Esophagus squamous epithelium (tissue), 5 donors: ENCODE measurements at regions not wholly inside any gene's neighbourhood (a gene's known extent, or its start where the extent isn't known, plus 50 kb on each side); places are given as distances from the start of the nearest gene placed in this dataset.
"Not testable (repeated sequence)": the region's sequence is repeated elsewhere in the genome, so short reads cannot be mapped to it uniquely, and the experiment has no call there.

ENCODE experiments used
- DNase-seq: peaks from one replicate; lab custom pipeline; 2025; lab: John Stamatoyannopoulos, UW
- H3K27ac ChIP-seq, 4 donors: fragments of 200-600 bp; sonication (generic); one replicate each; pipeline ENCODE4 v1.5.1; 2016 to 2019; ENCODE audit warnings: mild to moderate bottlenecking in 1 of 4
- H3K27me3 ChIP-seq, 4 donors: fragments of 200-600 bp; sonication (generic); 1 replicate in 3 of 4; 2 replicates in 1 of 4; pipeline versions ENCODE4 v1.5.1 to v1.6.0; 2017 to 2021; ENCODE audit warnings: antibody characterized with exemption in 1 of 4
- H3K36me3 ChIP-seq, 3 donors: fragments of 200-600 bp; sonication (generic); one replicate each; pipeline ENCODE4 v1.5.1; 2016 to 2019
- H3K4me1 ChIP-seq, 3 donors: fragments of 200-600 bp; sonication (generic); one replicate each; pipeline ENCODE4 v1.5.1; 2017 to 2019
- H3K4me3 ChIP-seq, 4 donors: fragments of 200-600 bp; sonication (generic); 1 replicate in 3 of 4; 2 replicates in 1 of 4; pipeline ENCODE4 v1.5.1; 2016 to 2019; ENCODE audit warnings: mild to moderate bottlenecking in 2 of 4, moderate library complexity in 1 of 4
- H3K9me3 ChIP-seq, 3 donors: fragments of 200-600 bp; sonication (generic); one replicate each; pipeline ENCODE4 v1.5.1; 2016 to 2019
- POLR2A ChIP-seq, 4 donors: fragments of 450-650 bp; IDR thresholded peaks; one replicate each; pipeline ENCODE4 v1.6.1; 2017; ENCODE audit warnings: antibody characterized with exemption in 4 of 4, mild to moderate bottlenecking in 4 of 4, moderate library complexity in 3 of 4
- WGBS, 2 donors: methylation state at CpG; one replicate each; pipeline ENCODE4 v1.1.5; 2018; 5-methylcytosine and 5-hydroxymethylcytosine counted together
- intact Hi-C: fragments of 100-400 bp; cut with DNase I; formaldehyde crosslinking; loops from one replicate; pipeline ENCODE4 v1.15.0; 2022
- TF ChIP-seq, protein P1 (sequence below), 6 experiments: fragments of 450-650 bp in 4 of 6; fragments of 200-600 bp in 2 of 6; sonication (generic) in 2 of 6; IDR thresholded peaks; one replicate each; pipeline ENCODE4 v1.5.1; 2016 to 2019; ENCODE audit warnings: antibody characterized with exemption in 6 of 6, mild to moderate bottlenecking in 4 of 6, moderate library complexity in 4 of 6
- donor health status: DM: yes; HTN: yes; CAD: no.

DNA sequence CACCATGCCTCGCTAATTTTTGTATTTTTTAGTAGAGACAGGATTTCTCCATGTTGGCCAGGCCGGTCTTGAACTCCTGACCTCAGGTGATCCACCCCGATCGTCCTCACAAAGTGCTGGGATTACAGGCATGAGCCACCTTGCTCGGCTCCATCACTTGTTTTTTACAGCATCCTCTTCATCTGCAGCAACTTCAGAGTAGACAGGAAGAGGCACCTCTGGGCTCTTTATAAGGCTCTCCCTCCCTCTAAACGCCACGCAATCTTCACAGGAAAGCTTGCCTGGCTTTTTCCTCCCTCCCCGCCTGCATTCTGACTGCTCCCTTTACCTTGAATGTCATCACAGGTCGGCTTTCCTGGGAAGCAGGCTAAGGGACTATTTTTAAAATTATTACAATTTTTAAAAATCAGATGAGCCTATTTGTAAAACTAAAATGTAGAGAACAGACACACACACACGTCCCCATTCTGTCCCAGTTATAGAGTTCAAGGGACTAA lies 111.5 kb upstream of the LDB2 start:
- 82 to 84% methylated on average over 10 of the region's 10 CpGs for WGBS, 2 donors
- Histone ChIP-seq H3K27me3 (no peaks in the 10 kb centered on the region), H3K27ac (no peak overlapping the region), H3K36me3 (no peaks in the 10 kb centered on the region), H3K9me3 (no peaks in the 10 kb centered on the region), H3K4me1 (no peaks in the 10 kb centered on the region), H3K4me3 (no peak overlapping the region)
- no peak for DNase-seq
- TF ChIP-seq, protein P1, sequence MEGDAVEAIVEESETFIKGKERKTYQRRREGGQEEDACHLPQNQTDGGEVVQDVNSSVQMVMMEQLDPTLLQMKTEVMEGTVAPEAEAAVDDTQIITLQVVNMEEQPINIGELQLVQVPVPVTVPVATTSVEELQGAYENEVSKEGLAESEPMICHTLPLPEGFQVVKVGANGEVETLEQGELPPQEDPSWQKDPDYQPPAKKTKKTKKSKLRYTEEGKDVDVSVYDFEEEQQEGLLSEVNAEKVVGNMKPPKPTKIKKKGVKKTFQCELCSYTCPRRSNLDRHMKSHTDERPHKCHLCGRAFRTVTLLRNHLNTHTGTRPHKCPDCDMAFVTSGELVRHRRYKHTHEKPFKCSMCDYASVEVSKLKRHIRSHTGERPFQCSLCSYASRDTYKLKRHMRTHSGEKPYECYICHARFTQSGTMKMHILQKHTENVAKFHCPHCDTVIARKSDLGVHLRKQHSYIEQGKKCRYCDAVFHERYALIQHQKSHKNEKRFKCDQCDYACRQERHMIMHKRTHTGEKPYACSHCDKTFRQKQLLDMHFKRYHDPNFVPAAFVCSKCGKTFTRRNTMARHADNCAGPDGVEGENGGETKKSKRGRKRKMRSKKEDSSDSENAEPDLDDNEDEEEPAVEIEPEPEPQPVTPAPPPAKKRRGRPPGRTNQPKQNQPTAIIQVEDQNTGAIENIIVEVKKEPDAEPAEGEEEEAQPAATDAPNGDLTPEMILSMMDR (IDR thresholded peaks at IDR 0.05) = no peak
- TF ChIP-seq POLR2A (IDR thresholded peaks at IDR 0.05) = no peak
- intact Hi-C loops = no loop called here

GRCh38 chr4:17008834-17009345 lies 110.4 kb upstream of the LDB2 start:
- intact Hi-C loops = no loop called here
- TF ChIP-seq, protein P1 (IDR thresholded peaks at IDR 0.05) = no peak
- no peak for TF ChIP-seq POLR2A (IDR thresholded peaks at IDR 0.05)
- Histone ChIP-seq H3K9me3 (no peaks in the 10 kb centered on the region), H3K27me3 (no peaks in the 10 kb centered on the region), H3K4me3 (no peak overlapping the region), H3K4me1 (no peaks in the 10 kb centered on the region), H3K27ac (no peak overlapping the region), H3K36me3 (no peaks in the 10 kb centered on the region)
- WGBS, 2 donors = 87% methylated on average over 2 of the region's 2 CpGs
- no peak for DNase-seq

DNA sequence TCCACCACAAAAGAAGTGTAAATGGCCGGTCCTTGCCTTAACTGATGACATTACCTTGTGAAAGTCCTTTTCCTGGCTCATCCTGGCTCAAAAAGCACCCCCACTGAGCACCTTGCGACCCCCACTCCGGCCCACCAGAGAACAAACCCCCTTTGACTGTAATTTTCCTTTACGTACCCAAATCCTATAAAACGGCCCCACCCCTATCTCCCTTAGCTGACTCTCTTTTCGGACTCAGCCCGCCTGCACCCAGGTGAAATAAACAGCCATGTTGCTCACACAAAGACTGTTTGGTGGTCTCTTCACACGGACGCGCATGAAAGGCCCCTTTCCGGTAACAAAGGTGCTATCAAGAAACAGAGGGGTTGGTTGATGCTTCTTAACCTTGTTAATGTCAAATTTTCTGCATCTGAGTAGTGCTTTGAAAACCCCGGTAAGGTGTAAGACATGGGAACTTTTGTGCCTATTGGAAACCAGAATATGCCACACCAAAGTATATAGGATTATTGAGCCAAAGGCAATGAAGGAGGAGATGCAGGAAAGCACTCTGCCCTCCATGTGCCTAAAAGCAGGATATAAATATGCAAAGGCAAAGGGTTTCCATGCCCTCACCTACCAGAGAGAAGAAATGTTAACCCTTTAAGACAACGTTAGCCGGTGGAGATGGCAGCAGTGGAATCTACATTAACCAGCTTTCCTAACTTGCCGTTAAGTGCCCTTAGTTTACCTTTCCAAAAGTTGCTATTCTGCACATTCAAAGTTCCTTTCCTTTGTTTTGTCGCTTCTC lies 105.4 kb upstream of the LDB2 start:
- intact Hi-C loops, H3K36me3 ChIP-seq, H3K27me3 ChIP-seq, H3K4me3 ChIP-seq, DNase-seq, H3K27ac ChIP-seq, H3K4me1 ChIP-seq, H3K9me3 ChIP-seq: not testable (repeated sequence)
- 84 to 88% methylated on average over 15 of the region's 16 CpGs for WGBS, 2 donors

- no peak overlapping the region for H3K27ac ChIP-seq
- TF ChIP-seq, protein P1 (IDR thresholded peaks at IDR 0.05) = no peak
- TF ChIP-seq POLR2A (IDR thresholded peaks at IDR 0.05) = no peak
- DNase-seq = no peak
- no peak overlapping the region for H3K4me3 ChIP-seq
- intact Hi-C loops = no loop called here
- WGBS, 2 donors = 56 to 91% methylated on average over 1 of the region's 1 CpG
- H3K4me1 ChIP-seq = no peaks in the 10 kb centered on the region
- no peaks in the 10 kb centered on the region for H3K9me3 ChIP-seq
- H3K27me3 ChIP-seq = no peaks in the 10 kb centered on the region
- no peaks in the 10 kb centered on the region for H3K36me3 ChIP-seq
Observed at GRCh38 chr4:16995451-16995850, 97.0 kb upstream of the LDB2 start.

GRCh38 chr4:16993956-16994840 lies 95.8 kb upstream of the LDB2 start:
- Histone ChIP-seq H3K27me3 (no peaks in the 10 kb centered on the region), H3K4me1 (no peaks in the 10 kb centered on the region), H3K36me3 (no peaks in the 10 kb centered on the region), H3K27ac (no peak overlapping the region), H3K9me3 (no peaks in the 10 kb centered on the region), H3K4me3 (no peak overlapping the region)
- no peak for DNase-seq
- WGBS, 2 donors = 74 to 78% methylated on average over 5 of the region's 5 CpGs
- TF ChIP-seq, protein P1 (IDR thresholded peaks at IDR 0.05) = no peak
- no peak for TF ChIP-seq POLR2A (IDR thresholded peaks at IDR 0.05)
- intact Hi-C loops = no loop called here
